ENCODE measurements at regions not wholly inside any gene's neighbourhood (a gene's known extent, or its start where the extent isn't known, plus 50 kb on each side); places are given as distances from the start of the nearest gene placed in this dataset.

GRCh38 chr2:12415536-12415935 lies 301.2 kb upstream of the TRIB2 start:
- no peak for DNase-seq (ENCODE audit: low read depth in 3 of 3)

- DNase-seq (ENCODE audit: low read depth in 3 of 3): peak; percentile 14 to 30 (median 26)
Measured at GRCh38 chr2:12416600-12416999, 300.1 kb upstream of the TRIB2 start.

GRCh38 chr2:12417786-12418185 lies 298.9 kb upstream of the TRIB2 start:
- no peak for DNase-seq (ENCODE audit: low read depth in 3 of 3)

DNA sequence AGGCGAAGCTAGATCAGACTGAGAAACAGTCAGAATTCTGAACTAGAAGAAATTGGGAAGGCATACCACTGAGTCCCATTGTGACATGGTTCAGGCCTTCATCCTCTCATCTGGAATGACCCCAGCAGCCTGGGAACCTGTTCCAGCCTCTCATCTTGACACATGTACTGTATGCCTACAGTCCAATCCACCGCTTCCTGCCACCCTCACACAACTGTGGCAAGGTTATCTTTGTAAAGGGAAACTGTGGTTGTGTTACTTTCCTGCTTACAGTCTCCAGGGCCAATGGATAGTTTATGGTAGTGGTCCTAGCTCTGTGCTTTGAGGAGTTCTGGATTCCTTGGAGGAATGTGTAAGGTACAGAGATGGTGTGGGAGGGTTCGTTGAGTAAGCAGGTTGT lies 296.9 kb upstream of the TRIB2 start:
- no peak for DNase-seq (ENCODE audit: low read depth in 3 of 3)

DNA sequence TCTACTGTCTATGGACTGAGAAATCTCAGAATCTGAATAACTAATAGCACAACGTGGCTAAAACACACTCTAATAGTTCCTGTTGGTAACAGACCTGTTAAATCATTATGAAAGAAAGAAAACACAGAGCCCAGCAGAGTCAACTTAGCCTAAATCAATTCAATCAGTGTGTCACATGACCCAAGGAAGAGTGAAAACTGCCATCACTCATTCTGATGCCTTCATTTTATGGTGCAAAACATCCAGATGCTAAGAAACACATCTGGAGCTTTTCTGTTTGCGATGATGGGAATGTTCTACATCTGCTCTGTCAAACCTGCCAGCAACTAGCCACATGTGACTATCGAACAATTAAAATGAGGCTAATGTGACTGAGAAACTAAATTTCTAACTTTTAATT lies 295.7 kb upstream of the TRIB2 start:
- DNase-seq (ENCODE audit: low read depth in 3 of 3): no peak

GRCh38 chr2:12424219-12424618 lies 292.5 kb upstream of the TRIB2 start:
- DNase-seq (ENCODE audit: low read depth in 3 of 3): no peak

- DNase-seq (ENCODE audit: low read depth in 3 of 3): no peak
Measured at GRCh38 chr2:12424809-12425208, 291.9 kb upstream of the TRIB2 start.

DNA sequence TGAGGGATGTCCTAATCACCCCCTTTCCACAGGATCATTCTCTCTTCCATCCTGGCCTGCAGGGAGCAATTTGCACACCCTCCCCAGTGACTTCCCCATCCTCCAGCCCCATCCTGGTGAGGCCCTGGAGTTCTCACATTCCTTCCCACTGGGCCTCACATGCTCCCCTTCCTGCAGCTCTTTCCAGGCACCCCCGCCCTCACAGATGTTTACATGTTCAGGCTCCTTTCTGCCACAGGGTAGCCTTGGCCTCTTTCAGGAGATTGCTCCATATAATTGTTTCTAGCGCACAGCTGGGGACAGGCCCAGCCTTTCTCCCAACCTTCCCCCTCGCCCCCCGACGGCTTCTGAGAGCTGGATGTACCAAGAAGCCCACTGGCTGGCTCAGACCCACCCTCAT lies 288.4 kb upstream of the TRIB2 start:
- DNase-seq (ENCODE audit: low read depth in 3 of 3): no peak

- DNase-seq (ENCODE audit: low read depth in 3 of 3): no peak
Measured at GRCh38 chr2:12428786-12429185, 287.9 kb upstream of the TRIB2 start.

- no peak for DNase-seq (ENCODE audit: low read depth in 3 of 3)
Measured at GRCh38 chr2:12429779-12430406, 286.8 kb upstream of the TRIB2 start.

GRCh38 chr2:12430407-12431133 lies 286.2 kb upstream of the TRIB2 start:
- peak in 2 of 3 donors; percentile 15 to 20 for DNase-seq (ENCODE audit: low read depth in 3 of 3)

- DNase-seq (ENCODE audit: low read depth in 3 of 3): no peak
Measured at GRCh38 chr2:12432985-12433625, 283.6 kb upstream of the TRIB2 start.

- no peak for DNase-seq (ENCODE audit: low read depth in 3 of 3)
Measured at GRCh38 chr2:12433626-12433990, 283.1 kb upstream of the TRIB2 start.

DNA sequence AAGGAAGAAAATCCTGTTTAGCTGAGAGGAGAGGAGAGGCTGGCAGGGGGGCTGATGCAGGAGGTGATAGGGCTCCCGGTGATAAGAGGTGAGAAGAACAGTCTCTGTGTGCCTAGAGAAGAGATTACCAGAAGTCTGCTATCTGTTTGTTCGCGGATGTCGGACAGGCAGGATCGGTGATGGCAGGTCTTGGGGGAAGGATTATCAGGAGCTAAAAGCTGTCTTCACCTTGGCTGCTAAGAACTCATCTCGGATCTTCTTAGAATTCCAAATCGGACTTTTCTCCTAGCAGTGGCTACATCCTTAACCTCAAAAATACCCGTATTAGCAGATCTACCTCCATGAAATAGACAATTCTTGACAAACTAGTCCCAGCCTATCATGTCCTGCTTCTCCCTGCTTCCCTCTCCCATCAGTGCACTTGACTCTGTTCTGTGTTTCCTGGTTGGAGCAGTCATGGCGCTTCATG lies 282.1 kb upstream of the TRIB2 start:
- no peak for DNase-seq (ENCODE audit: low read depth in 3 of 3)

- no peak for DNase-seq (ENCODE audit: low read depth in 3 of 3)
Measured at GRCh38 chr2:12435430-12436222, 281.1 kb upstream of the TRIB2 start.

DNA sequence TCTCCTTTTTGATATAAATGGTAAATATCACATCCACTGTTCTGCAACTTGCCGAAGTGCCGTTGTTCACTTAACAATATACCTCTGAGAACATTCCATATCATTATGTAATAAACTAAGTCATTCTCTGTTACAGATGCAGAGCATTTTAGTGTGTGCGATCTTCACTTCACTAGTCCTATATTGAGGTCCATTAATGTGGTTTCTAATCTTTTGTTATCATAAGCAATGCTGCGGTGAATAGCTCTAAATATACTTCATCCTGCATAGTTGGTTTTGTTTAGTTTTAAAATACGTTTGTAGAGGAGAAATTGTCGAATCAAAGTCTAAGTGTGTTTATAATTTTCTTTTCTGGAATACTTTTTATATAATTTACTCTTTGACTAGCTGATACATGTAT lies 280.3 kb upstream of the TRIB2 start:
- DNase-seq (ENCODE audit: low read depth in 3 of 3): no peak

- no peak for DNase-seq (ENCODE audit: low read depth in 3 of 3)
Measured at GRCh38 chr2:12436935-12437561, 279.7 kb upstream of the TRIB2 start.

DNA sequence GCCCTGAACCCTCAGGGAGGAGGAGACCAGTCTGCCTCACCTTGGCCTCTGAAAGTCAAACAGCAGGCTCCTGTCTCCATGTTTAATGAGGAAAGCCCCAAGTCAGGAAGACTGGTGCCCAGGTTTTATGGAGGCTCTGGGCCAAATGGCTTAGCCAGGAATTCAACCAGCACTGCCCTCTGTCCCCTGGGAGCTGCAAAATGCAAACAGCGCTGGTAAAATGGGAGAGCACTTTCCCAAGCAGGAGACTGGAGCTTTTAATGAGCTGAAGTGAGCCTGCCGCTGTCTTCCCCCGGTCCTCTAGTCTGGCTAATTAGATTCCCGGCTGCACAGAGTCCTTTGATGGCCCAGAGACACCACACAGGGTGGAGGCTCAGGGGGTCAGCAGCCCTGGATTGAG lies 276.0 kb upstream of the TRIB2 start:
- no peak for DNase-seq (ENCODE audit: low read depth in 3 of 3)

- no peak for DNase-seq (ENCODE audit: low read depth in 3 of 3)
Measured at GRCh38 chr2:12441750-12442475, 274.8 kb upstream of the TRIB2 start.

DNA sequence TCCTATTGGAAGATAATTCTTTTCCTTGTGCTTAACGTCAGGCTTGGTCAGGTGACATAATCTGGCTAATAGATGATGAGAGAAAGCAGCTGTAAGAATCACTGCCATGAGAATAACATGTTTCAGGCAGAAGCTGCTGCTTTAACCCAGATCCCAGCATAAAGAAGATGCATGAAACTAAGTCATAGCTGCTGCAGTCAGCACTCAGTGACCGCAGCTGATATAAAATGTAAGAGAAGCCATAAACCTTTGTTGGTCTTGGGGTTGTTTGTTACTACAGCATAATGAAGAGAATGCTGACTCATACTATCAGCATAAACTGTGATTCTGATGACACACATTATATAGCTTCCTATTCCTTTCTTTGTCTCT lies 274.3 kb upstream of the TRIB2 start:
- no peak for DNase-seq (ENCODE audit: low read depth in 3 of 3)

DNA sequence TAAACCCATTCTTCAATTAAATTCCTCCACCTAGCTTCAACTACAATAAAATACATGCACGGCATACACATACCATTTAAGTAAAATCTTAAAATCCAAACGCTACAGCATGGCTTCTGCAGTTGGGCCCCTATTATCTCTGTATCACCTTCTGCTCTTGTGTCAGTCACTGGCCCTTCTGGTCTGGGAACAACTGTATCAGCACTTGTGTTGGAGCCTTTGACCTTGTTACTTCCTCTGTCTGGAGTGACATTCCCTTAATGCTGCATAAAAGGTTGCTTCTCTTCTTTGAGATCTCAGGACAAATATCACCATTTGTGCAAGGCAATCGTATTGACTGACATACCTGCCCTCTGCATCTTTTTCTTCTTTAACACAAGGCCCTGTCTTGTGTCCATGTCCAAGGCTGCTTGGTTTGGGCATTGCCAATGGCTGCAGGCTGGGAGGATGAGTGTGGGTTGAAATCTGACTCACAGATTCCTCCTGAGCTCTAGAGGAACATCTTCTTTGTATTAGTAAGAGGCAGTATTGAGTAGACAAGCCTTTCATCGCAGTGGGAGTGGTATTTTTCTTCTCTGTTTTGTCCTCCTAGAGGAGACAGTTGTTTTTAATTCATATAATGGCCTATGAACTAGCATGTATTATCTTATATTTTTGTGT lies 267.8 kb upstream of the TRIB2 start:
- no peak for DNase-seq (ENCODE audit: low read depth in 3 of 3)
